DND-41 (cell line): ENCODE measurements at regions not wholly inside any gene's neighbourhood (a gene's known extent, or its start where the extent isn't known, plus 50 kb on each side); places are given as distances from the start of the nearest gene placed in this dataset.
"Not testable (repeated sequence)": the region's sequence is repeated elsewhere in the genome, so short reads cannot be mapped to it uniquely, and the experiment has no call there.

Experiments
- ATAC-seq: fragments of 200-7000 bp; cut with Tn5 transposase; 3 replicates; pipeline ENCODE4 v1.9.1; 2021; ENCODE audit warnings: low read depth; ENCODE audit not compliant: insufficient read depth
- DNase-seq: peaks from one replicate; pipeline ENCODE4 v3.0.0-alpha.2; 2020
- H2AFZ ChIP-seq: 2 replicates; pipeline ENCODE4 v1.6.0; 2012; ENCODE audit warnings: low read depth, low read length
- H3K27ac ChIP-seq: 2 replicates; pipeline ENCODE4 v1.5.1; 2012; ENCODE audit warnings: low read length, inconsistent platforms
- H3K27me3 ChIP-seq: fragments of 200-600 bp; sonication (generic); 2 replicates; pipeline ENCODE4 v1.6.0; 2012; ENCODE audit warnings: low read length, mild to moderate bottlenecking, inconsistent platforms; ENCODE audit not compliant: insufficient read depth, poor library complexity
- H3K36me3 ChIP-seq: 2 replicates; pipeline ENCODE4 v1.5.1; 2012; ENCODE audit warnings: low read length, inconsistent platforms; ENCODE audit not compliant: insufficient read depth
- H3K4me1 ChIP-seq: 2 replicates; pipeline ENCODE4 v1.5.1; 2012; ENCODE audit warnings: mild to moderate bottlenecking, low read length; ENCODE audit not compliant: insufficient read depth
- H3K4me2 ChIP-seq: 2 replicates; pipeline ENCODE4 v1.6.0; 2012; ENCODE audit warnings: mild to moderate bottlenecking, moderate library complexity, low read length, inconsistent platforms; ENCODE audit not compliant: insufficient read depth
- H3K4me3 ChIP-seq, 2 experiments: fragments of 200-600 bp in 1 of 2; shearing (Covaris generic) in 1 of 2; 2 replicates each; pipeline ENCODE4 v1.5.1; 2012 to 2016; ENCODE audit warnings: inconsistent platforms in 2 of 2, low read length in 2 of 2, mild to moderate bottlenecking in 2 of 2, low read depth in 1 of 2, moderate library complexity in 1 of 2
- H3K79me2 ChIP-seq: 2 replicates; pipeline ENCODE4 v1.6.0; 2012; ENCODE audit warnings: low read length, inconsistent platforms; ENCODE audit not compliant: insufficient read depth
- H3K9ac ChIP-seq: 2 replicates; pipeline ENCODE4 v1.6.0; 2012; ENCODE audit warnings: low read depth, mild to moderate bottlenecking, inconsistent platforms, low read length, moderate library complexity
- H3K9me3 ChIP-seq: 2 replicates; pipeline ENCODE4 v1.5.1; 2012; ENCODE audit warnings: low read length, moderate library complexity, mild to moderate bottlenecking, inconsistent platforms; ENCODE audit not compliant: insufficient read depth, severe bottlenecking
- H4K20me1 ChIP-seq: 2 replicates; pipeline ENCODE4 v1.6.0; 2012; ENCODE audit warnings: low read length; ENCODE audit not compliant: insufficient read depth
- EZH2 ChIP-seq: IDR thresholded peaks from 3 replicates; pipeline ENCODE4 v1.6.1; 2012; ENCODE audit warnings: borderline replicate concordance, low read depth, mild to moderate bottlenecking, moderate library complexity, low read length, inconsistent platforms; ENCODE audit not compliant: severe bottlenecking
- TF ChIP-seq, protein P1 (sequence below): IDR thresholded peaks from 2 replicates; pipeline ENCODE4 v1.5.1; 2012; ENCODE audit warnings: borderline replicate concordance, low read length, moderate library complexity, mild to moderate bottlenecking; ENCODE audit not compliant: poor library complexity, severe bottlenecking; ENCODE audit errors: extremely low read depth

DNA sequence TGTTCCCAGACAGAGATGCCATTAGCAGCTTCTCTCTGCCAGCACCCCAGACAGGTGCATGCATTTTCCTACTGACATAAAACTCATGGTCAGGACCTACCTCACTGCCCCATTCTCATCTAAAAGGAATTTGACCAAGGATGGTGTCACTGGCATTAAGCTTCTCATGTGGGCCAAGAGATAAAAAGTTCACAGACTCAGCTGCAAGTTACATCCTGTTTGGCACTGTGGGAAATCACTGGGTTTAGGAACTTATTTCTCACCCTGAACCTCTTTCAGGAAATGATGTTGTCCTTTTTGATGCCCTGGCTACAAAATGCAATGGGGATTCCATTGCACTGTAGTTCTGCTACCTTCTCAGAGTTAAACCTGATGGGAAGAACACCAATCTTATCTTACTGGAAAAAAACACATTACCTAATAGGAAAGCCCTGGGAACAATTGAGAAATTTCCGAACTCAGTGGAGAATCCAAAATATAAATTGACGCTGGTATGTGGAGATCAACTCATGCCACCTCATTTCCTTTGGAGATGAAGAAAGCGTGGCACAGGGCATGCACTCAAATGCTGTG lies 252.1 kb upstream of the COPS8 start:
- no peaks in the 10 kb centered on the region for H3K9me3 ChIP-seq
- H3K9ac ChIP-seq, result no peak overlapping the region
- no peak overlapping the region for H3K4me2 ChIP-seq
- no peak overlapping the region for H3K4me3 ChIP-seq
- TF ChIP-seq, protein P1, sequence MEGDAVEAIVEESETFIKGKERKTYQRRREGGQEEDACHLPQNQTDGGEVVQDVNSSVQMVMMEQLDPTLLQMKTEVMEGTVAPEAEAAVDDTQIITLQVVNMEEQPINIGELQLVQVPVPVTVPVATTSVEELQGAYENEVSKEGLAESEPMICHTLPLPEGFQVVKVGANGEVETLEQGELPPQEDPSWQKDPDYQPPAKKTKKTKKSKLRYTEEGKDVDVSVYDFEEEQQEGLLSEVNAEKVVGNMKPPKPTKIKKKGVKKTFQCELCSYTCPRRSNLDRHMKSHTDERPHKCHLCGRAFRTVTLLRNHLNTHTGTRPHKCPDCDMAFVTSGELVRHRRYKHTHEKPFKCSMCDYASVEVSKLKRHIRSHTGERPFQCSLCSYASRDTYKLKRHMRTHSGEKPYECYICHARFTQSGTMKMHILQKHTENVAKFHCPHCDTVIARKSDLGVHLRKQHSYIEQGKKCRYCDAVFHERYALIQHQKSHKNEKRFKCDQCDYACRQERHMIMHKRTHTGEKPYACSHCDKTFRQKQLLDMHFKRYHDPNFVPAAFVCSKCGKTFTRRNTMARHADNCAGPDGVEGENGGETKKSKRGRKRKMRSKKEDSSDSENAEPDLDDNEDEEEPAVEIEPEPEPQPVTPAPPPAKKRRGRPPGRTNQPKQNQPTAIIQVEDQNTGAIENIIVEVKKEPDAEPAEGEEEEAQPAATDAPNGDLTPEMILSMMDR, result no peak
- TF ChIP-seq EZH2, result no peak
- H3K27ac ChIP-seq, result no peak overlapping the region
- DNase-seq (no peak), ATAC-seq (peak; percentile 31; the same call in 2 of the 3 replicates)
- H3K79me2 ChIP-seq, result no peaks in the 10 kb centered on the region
- H4K20me1 ChIP-seq, result no peaks in the 10 kb centered on the region
- H2AFZ ChIP-seq, result no peak overlapping the region
- H3K36me3 ChIP-seq, result no peaks in the 10 kb centered on the region
- no peaks in the 10 kb centered on the region for H3K4me1 ChIP-seq
- no peaks in the 10 kb centered on the region for H3K27me3 ChIP-seq

DNA sequence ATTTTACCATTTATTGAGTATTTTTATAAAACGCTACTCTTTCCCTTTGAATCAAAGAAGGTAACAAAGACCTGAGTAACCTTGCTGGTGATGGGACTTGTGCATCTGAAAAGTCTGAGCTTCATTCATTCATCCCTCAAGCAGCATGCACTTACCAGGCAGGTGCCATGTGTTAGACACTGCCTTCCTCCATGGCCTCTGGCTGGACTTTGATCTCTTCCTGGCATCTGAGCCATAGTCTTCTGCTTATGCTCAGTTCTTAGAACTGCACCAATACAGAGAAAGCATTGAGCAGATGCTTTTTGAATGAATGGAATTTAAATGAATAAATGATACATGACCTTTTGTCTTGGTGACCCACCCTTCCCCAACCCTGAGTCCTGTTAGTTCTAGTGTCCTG lies 251.4 kb upstream of the COPS8 start:
- H2AFZ ChIP-seq, result no peak overlapping the region
- no peak overlapping the region for H3K27ac ChIP-seq
- no peak overlapping the region for H3K4me2 ChIP-seq
- no peaks in the 10 kb centered on the region for H4K20me1 ChIP-seq
- no peak overlapping the region for H3K4me3 ChIP-seq
- H3K4me1 ChIP-seq, result no peaks in the 10 kb centered on the region
- no peak for DNase-seq
- ATAC-seq, result no peak
- no peaks in the 10 kb centered on the region for H3K79me2 ChIP-seq
- TF ChIP-seq, protein P1, result no peak
- no peak for TF ChIP-seq EZH2
- no peaks in the 10 kb centered on the region for H3K9me3 ChIP-seq
- no peak overlapping the region for H3K9ac ChIP-seq
- no peaks in the 10 kb centered on the region for H3K36me3 ChIP-seq
- H3K27me3 ChIP-seq, result no peaks in the 10 kb centered on the region

DNA sequence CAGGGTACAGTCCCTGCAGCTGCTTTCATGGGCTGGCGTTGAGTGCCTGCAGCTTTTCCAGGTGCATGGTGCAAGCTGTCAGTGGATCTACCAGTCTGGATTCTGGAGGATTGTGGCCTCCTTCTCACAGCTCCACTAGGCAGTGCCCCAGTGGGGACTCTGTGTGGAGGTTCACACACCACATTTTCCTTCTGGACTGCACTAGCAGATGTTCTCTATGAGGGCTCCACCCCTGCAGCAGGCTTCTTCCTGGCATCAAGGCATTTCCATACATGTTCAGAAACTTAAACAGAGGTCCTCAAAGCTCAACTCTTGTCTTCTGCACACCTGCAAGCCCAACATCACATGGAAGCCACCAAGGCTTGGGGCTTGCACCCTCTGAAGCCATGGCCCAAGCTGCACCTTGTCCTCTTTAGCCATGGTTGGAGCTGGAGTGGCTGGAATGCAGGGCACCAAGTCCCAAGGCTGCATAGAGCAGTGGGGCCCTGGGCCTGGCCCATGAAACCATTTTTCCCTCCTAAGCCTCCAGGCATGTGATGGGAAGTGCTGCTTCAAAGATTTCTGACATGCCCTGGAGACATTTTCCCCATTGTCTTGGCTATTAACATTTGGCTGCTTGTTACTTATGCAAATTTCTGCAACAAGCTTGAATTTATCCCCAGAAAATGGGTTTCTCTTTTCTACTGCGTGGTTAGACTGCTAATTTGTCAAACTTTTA lies 250.2 kb upstream of the COPS8 start:
- no peak for DNase-seq
- no peaks in the 10 kb centered on the region for H3K9me3 ChIP-seq
- no peak for ATAC-seq

DNA sequence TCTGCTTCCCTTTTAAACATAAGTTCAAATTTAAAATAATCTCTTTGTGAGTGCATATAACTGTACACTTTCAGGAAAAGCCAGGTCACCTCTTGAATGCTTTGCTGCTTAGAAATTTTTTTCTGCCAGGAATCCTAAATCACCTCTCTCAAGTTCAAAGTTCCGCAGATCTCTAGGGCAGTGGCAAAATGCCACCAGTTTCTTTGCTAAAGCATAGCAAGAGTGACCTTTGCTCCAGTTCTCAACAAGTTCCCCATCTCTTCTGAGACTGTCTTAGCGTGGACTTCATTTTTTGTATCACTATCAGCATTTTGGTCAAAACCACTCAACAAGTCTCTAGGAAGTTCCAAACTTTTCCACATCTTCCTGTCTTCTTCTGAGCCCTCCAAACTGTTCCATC lies 249.7 kb upstream of the COPS8 start:
- H3K79me2 ChIP-seq, H3K9ac ChIP-seq, H3K9me3 ChIP-seq, H3K4me2 ChIP-seq, H4K20me1 ChIP-seq, H3K4me3 ChIP-seq, ATAC-seq, H3K27me3 ChIP-seq, H3K27ac ChIP-seq, H2AFZ ChIP-seq, DNase-seq, H3K4me1 ChIP-seq, H3K36me3 ChIP-seq: not testable (repeated sequence)

More for the DNA sequence above, 250.2 kb upstream of the COPS8 start:
- H2AFZ ChIP-seq, result no peak overlapping the region
- H3K79me2 ChIP-seq, result no peaks in the 10 kb centered on the region
- H3K4me2 ChIP-seq, result no peak overlapping the region
- H3K9ac ChIP-seq, result no peak overlapping the region
- H3K36me3 ChIP-seq, result no peaks in the 10 kb centered on the region
- TF ChIP-seq, protein P1, result no peak
- TF ChIP-seq EZH2, result no peak
- H3K27ac ChIP-seq, result no peak overlapping the region
- no peaks in the 10 kb centered on the region for H4K20me1 ChIP-seq
- no peaks in the 10 kb centered on the region for H3K27me3 ChIP-seq
- no peaks in the 10 kb centered on the region for H3K4me1 ChIP-seq
- H3K4me3 ChIP-seq, result no peak overlapping the region
